NCI-H1105 treated with DMSO at 0.1 percent for 48 hours (cell line): ENCODE measurements at regions not wholly inside any gene's neighbourhood (a gene's known extent, or its start where the extent isn't known, plus 50 kb on each side); places are given as distances from the start of the nearest gene placed in this dataset.

ENCODE experiments used
- DNase-seq: peaks from one replicate; lab custom pipeline; 2025; lab: John Stamatoyannopoulos, UW

GRCh38 chr16:17803625-17804410 is 333.1 kb upstream of the XYLT1 start:
- DNase-seq: no peak

GRCh38 chr16:17802571-17802970 is 331.8 kb upstream of the XYLT1 start:
- DNase-seq: no peak

- no peak for DNase-seq
Observed at GRCh38 chr16:17801068-17801467, 330.3 kb upstream of the XYLT1 start.

- DNase-seq: no peak
Observed at GRCh38 chr16:17798716-17799115, 328.0 kb upstream of the XYLT1 start.

GRCh38 chr16:17793354-17793753 is 322.6 kb upstream of the XYLT1 start:
- no peak for DNase-seq

DNA sequence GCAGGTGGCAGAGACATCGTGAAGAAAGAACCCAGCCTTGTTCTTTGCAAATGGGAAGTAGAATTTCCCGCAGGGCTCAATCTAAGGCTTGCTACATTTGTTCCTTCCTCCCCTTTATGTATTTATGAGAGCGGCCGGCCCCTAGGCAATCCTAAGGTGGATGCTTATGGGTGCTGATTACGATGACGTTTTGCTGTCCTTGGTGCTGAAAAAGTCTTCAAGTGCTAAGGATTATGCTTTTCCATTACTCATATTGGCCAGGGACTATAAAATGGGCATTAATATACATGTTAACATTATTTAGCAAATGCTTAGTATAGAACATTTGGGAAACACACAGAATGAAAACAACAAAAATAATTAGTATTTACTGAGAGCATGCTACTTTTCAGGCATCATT is 313.3 kb upstream of the XYLT1 start:
- DNase-seq: no peak

- DNase-seq: no peak
Observed at GRCh38 chr16:17780181-17780580, 309.4 kb upstream of the XYLT1 start.

- no peak for DNase-seq
Observed at GRCh38 chr16:17777408-17777863, 306.7 kb upstream of the XYLT1 start.

- DNase-seq: no peak
Observed at GRCh38 chr16:17776888-17777287, 306.1 kb upstream of the XYLT1 start.

- DNase-seq: no peak
Observed at GRCh38 chr16:17776465-17776864, 305.7 kb upstream of the XYLT1 start.

- DNase-seq: no peak
Observed at GRCh38 chr16:17775061-17775460, 304.3 kb upstream of the XYLT1 start.

DNA sequence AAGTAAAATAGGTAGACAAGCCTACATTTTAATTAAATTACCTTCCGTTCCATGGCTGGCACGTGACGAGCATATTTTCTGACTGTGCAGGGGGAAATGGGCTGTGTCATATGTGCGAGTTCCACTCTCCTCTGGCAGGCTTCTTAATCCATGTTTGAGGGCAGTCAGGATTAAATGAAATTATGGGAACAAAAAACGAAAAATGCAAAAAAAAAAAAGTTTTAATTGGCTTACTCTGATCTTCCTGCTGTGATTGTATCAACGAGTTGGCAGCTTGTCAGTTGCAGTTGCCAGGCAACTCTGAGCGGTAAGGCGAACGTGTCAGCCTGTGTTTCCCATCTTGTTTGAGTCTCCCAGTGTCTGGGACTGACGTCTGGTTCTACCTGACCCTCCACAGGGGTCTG is 302.9 kb upstream of the XYLT1 start:
- peak; percentile 40 for DNase-seq

GRCh38 chr16:17770104-17770503 is 299.3 kb upstream of the XYLT1 start:
- DNase-seq: no peak

DNA sequence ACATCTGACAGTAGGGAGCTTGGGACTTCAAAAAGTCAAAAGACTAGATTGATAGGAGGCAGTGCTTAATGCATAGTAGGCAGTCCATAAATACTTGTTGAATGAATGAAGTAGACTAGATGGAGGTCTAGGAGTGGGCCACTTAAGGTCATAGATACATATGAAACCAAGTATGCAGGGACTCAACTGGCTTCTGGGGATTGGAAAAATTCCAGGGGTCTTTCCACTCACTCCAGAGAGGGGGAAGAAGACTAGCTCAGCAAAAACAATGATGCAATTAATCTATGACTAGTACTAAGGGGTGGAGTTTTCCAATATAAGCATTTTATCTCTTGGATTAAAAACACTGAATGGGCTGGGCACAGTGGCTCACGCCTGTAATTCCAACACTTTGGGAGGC is 298.3 kb upstream of the XYLT1 start:
- no peak for DNase-seq

- no peak for DNase-seq
Observed at GRCh38 chr16:17768257-17768656, 297.5 kb upstream of the XYLT1 start.

- DNase-seq: no peak
Observed at GRCh38 chr16:17766012-17766411, 295.3 kb upstream of the XYLT1 start.

- DNase-seq: no peak
Observed at GRCh38 chr16:17759451-17760390, 289.0 kb upstream of the XYLT1 start.

GRCh38 chr16:17757808-17758207 is 287.0 kb upstream of the XYLT1 start:
- no peak for DNase-seq

- no peak for DNase-seq
Observed at GRCh38 chr16:17755158-17755557, 284.4 kb upstream of the XYLT1 start.

DNA sequence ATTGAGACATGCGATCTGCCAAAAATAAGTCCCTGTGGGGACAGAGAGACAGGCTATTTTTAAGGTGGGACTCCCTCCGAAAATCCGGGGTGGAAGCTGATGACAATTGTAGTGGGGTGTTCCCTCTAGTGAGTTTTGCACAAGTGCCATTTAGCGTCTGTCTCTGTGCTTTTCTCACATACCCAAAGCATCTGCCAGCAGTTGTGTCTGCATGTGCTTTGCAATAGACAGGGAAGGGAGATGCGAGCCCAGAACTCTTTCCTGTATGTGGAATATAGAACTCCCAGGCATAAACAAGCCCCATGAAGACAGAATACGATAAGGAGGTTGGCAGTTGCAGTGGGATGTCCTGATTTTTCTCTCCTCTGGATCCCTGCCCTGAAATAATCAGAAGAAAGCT is 282.7 kb upstream of the XYLT1 start:
- no peak for DNase-seq

DNA sequence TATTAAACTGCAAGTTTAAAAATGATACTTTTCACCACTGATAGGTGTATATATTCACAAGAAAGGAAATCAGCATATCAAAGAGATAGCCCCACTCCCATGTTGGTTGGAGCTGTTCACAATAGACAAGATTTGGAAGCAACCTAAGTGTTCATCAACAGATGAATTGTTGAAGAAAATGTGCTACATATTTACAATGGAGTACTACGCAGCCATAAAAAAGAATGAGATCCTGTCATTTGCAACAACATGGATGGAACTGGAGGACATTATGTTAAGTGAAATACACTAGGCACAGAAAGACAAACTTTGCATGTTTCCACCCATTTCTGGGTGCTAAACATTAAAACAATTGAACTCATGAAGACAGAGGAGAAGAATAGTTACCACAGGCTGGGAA is 278.9 kb upstream of the XYLT1 start:
- DNase-seq: no peak

DNA sequence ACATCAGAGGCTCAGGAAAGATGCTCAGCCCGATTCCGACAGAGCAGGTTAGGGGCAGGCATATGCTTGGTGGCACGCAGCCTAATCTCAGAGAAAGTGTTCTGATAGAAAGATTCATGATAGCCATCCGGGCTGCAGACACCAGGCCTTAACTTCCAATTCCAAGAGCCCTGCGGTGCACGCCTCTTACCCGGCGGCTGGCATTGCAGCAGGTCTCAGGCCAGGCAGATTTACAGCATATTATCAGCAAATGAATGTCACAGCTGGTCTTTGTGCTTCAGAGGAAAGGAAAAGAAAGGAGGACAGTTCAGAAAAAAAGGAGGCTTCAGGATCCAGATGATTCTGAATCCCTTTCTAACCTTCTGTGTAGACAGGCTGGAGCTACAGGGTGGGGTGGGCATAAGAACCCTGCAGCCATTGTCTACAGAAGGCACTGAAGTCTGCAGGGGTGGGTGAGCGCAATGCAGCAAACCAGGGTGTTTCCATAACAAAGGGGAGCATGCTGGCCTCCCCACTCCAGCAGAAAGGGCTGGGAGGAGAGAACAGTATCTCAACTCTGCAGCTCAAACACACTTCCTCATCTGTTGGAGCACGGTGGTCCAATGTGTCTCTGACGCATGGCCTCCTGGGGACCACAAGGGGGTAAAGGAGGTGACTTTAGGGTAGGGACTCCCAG is 277.4 kb upstream of the XYLT1 start:
- DNase-seq: no peak
